Aorta (tissue), 5 donors: ENCODE measurements at regions not wholly inside any gene's neighbourhood (a gene's known extent, or its start where the extent isn't known, plus 50 kb on each side); places are given as distances from the start of the nearest gene placed in this dataset.

Experiments used
- ATAC-seq: fragments of 200-7000 bp; cut with Tn5 transposase; one replicate; pipeline ENCODE4 v1.9.1; 2022; ENCODE audit warnings: moderate library complexity; ENCODE audit not compliant: low FRiP score
- DNase-seq, 2 donors: peaks; one replicate each; pipeline ENCODE4 v3.0.0-alpha.2; 2020
- H3K27ac ChIP-seq, 2 donors: one replicate each; pipeline ENCODE4 v1.5.1; 2013; ENCODE audit warnings: low read length in 2 of 2, mild to moderate bottlenecking in 2 of 2, moderate library complexity in 2 of 2, control low read depth in 1 of 2, inconsistent platforms in 1 of 2, low read depth in 1 of 2
- H3K27me3 ChIP-seq, 2 donors: one replicate each; pipeline ENCODE4 v1.6.1; 2013; ENCODE audit warnings: control low read depth in 1 of 2, low read length in 1 of 2, mild to moderate bottlenecking in 1 of 2, moderate library complexity in 1 of 2; ENCODE audit not compliant: insufficient read depth in 2 of 2, control insufficient read depth in 1 of 2
- H3K36me3 ChIP-seq, 2 donors: one replicate each; pipeline ENCODE4 v1.6.1; 2013; ENCODE audit warnings: control low read depth in 1 of 2, low read length in 1 of 2, mild to moderate bottlenecking in 1 of 2; ENCODE audit not compliant: insufficient read depth in 2 of 2, control insufficient read depth in 1 of 2
- H3K4me1 ChIP-seq, 2 donors: one replicate each; pipeline ENCODE4 v1.6.1; 2013; ENCODE audit warnings: low read length in 2 of 2, control low read depth in 1 of 2, mild to moderate bottlenecking in 1 of 2, moderate library complexity in 1 of 2; ENCODE audit not compliant: insufficient read depth in 2 of 2, control insufficient read depth in 1 of 2
- H3K4me3 ChIP-seq, 2 donors: one replicate each; pipeline ENCODE4 v1.5.1; 2013; ENCODE audit warnings: low read length in 2 of 2, control low read depth in 1 of 2, mild to moderate bottlenecking in 1 of 2
- H3K9me3 ChIP-seq: one replicate; pipeline ENCODE4 v1.6.1; 2013; ENCODE audit warnings: mild to moderate bottlenecking, low read length; ENCODE audit not compliant: control insufficient read depth
- WGBS, 2 donors: extraction: QIAGEN DNeasy Blood & Tissue Kit; methylation state at CpG; one replicate each; pipeline ENCODE4 v1.1.7; 2013; 5-methylcytosine and 5-hydroxymethylcytosine counted together
- intact Hi-C, 2 donors: fragments of 100-400 bp; cut with DNase I; formaldehyde crosslinking; loops; one replicate each; pipeline versions ENCODE4 v1.14.2 to v1.15.0; 2022
- donor health status: healthy with polysubstance abuse.
- donor health status: Bipolar disorder and iron deficiency.
- donor health status: DM: no; HTN: no; CAD: no.
- donor health status: DM: no; HTN: no; CAD: no.
- donor health status: DM: yes; HTN: yes; CAD: no.

GRCh38 chrX:68950937-68951336 lies 122.1 kb downstream of the EFNB1 start:
- intact Hi-C loops, result no loop called here
- Histone ChIP-seq H3K4me1 (no peaks in the 10 kb centered on the region), H3K36me3 (no peaks in the 10 kb centered on the region), H3K27me3 (no peaks in the 10 kb centered on the region), H3K4me3 (no peak overlapping the region), H3K27ac (no peak overlapping the region), H3K9me3 (no peaks in the 10 kb centered on the region)
- ATAC-seq, result no peak
- 40 to 94% methylated on average over 2 of the region's 2 CpGs for WGBS, 2 donors
- no peak for DNase-seq

GRCh38 chrX:68947882-68948605 lies 119.2 kb downstream of the EFNB1 start:
- no peaks in the 10 kb centered on the region for H3K27me3 ChIP-seq
- H3K4me1 ChIP-seq, result no peaks in the 10 kb centered on the region
- DNase-seq (no peak), ATAC-seq (no peak)
- WGBS, 2 donors, result 77 to 95% methylated on average over 6 of the region's 6 CpGs
- H3K27ac ChIP-seq, result no peak overlapping the region
- H3K36me3 ChIP-seq, result no peaks in the 10 kb centered on the region
- no peaks in the 10 kb centered on the region for H3K9me3 ChIP-seq
- no peak overlapping the region for H3K4me3 ChIP-seq
- intact Hi-C loops, result no loop called here

- Histone ChIP-seq H3K27me3 (no peaks in the 10 kb centered on the region), H3K4me3 (no peak overlapping the region), H3K27ac (no peak overlapping the region), H3K4me1 (no peaks in the 10 kb centered on the region), H3K9me3 (no peaks in the 10 kb centered on the region), H3K36me3 (no peaks in the 10 kb centered on the region)
- intact Hi-C loops, result no loop called here
- WGBS, 2 donors, result 59 to 70% methylated on average over 10 of the region's 10 CpGs
- no peak for ATAC-seq
- DNase-seq, result no peak
Measured at GRCh38 chrX:68945603-68946228, 116.9 kb downstream of the EFNB1 start.

- ATAC-seq (no peak), DNase-seq (no peak)
- Histone ChIP-seq H3K36me3 (no peaks in the 10 kb centered on the region), H3K4me1 (no peaks in the 10 kb centered on the region), H3K27me3 (no peaks in the 10 kb centered on the region), H3K27ac (no peak overlapping the region), H3K9me3 (no peaks in the 10 kb centered on the region), H3K4me3 (no peak overlapping the region)
- 65 to 84% methylated on average over 2 of the region's 2 CpGs for WGBS, 2 donors
- intact Hi-C loops, result no loop called here
Measured at GRCh38 chrX:68945081-68945602, 116.3 kb downstream of the EFNB1 start.

- ATAC-seq, result no peak
- Histone ChIP-seq H3K4me1 (no peaks in the 10 kb centered on the region), H3K27ac (no peak overlapping the region), H3K9me3 (no peaks in the 10 kb centered on the region), H3K36me3 (no peaks in the 10 kb centered on the region), H3K27me3 (no peaks in the 10 kb centered on the region), H3K4me3 (no peak overlapping the region)
- DNase-seq, result no peak
- intact Hi-C loops, result no loop called here
- WGBS, 2 donors, result 67 to 97% methylated on average over 2 of the region's 2 CpGs
Measured at GRCh38 chrX:68944211-68944610, 115.4 kb downstream of the EFNB1 start.

- no peak for ATAC-seq
- WGBS, 2 donors, result 86 to 95% methylated on average over 2 of the region's 2 CpGs
- no peaks in the 10 kb centered on the region for H3K36me3 ChIP-seq
- H3K27ac ChIP-seq, result no peak overlapping the region
- no peaks in the 10 kb centered on the region for H3K4me1 ChIP-seq
- intact Hi-C loops, result no loop called here
- H3K9me3 ChIP-seq, result no peaks in the 10 kb centered on the region
- DNase-seq, result no peak
- no peak overlapping the region for H3K4me3 ChIP-seq
- no peaks in the 10 kb centered on the region for H3K27me3 ChIP-seq
Measured at GRCh38 chrX:68942840-68943239, 114.0 kb downstream of the EFNB1 start.

GRCh38 chrX:68942104-68942503 lies 113.3 kb downstream of the EFNB1 start:
- Histone ChIP-seq H3K36me3 (no peaks in the 10 kb centered on the region), H3K27me3 (no peaks in the 10 kb centered on the region), H3K9me3 (no peaks in the 10 kb centered on the region), H3K4me1 (no peaks in the 10 kb centered on the region), H3K27ac (no peak overlapping the region), H3K4me3 (no peak overlapping the region)
- intact Hi-C loops, result no loop called here
- DNase-seq, result no peak
- no peak for ATAC-seq
- 24 to 28% methylated on average over 6 of the region's 6 CpGs for WGBS, 2 donors

- DNase-seq, result no peak
- 64 to 71% methylated on average over 4 of the region's 4 CpGs for WGBS, 2 donors
- Histone ChIP-seq H3K27me3 (no peaks in the 10 kb centered on the region), H3K36me3 (no peaks in the 10 kb centered on the region), H3K27ac (no peak overlapping the region), H3K9me3 (no peaks in the 10 kb centered on the region), H3K4me1 (no peaks in the 10 kb centered on the region), H3K4me3 (no peak overlapping the region)
- no peak for ATAC-seq
- intact Hi-C loops, result no loop called here
Measured at GRCh38 chrX:68941385-68941952, 112.6 kb downstream of the EFNB1 start.

- no peak for DNase-seq
- no peak for ATAC-seq
- H3K4me1 ChIP-seq, result no peaks in the 10 kb centered on the region
- intact Hi-C loops, result no loop called here
- H3K36me3 ChIP-seq, result no peaks in the 10 kb centered on the region
- 78 to 94% methylated on average over 7 of the region's 7 CpGs for WGBS, 2 donors
- no peak overlapping the region for H3K27ac ChIP-seq
- no peaks in the 10 kb centered on the region for H3K27me3 ChIP-seq
- no peaks in the 10 kb centered on the region for H3K9me3 ChIP-seq
- H3K4me3 ChIP-seq, result no peak overlapping the region
Measured at GRCh38 chrX:68940601-68941000, 111.8 kb downstream of the EFNB1 start.
